GM12878 (cell line): ENCODE measurements at regions not wholly inside any gene's neighbourhood (a gene's known extent, or its start where the extent isn't known, plus 50 kb on each side); places are given as distances from the start of the nearest gene placed in this dataset.

Experiments used
- ATAC-seq: fragments of 200-7000 bp; cut with Tn5 transposase; 3 replicates; pipeline ENCODE4 v1.9.1; 2020; ENCODE audit warnings: mild to moderate bottlenecking, moderate library complexity
- BruUV-seq: library from RNA; stranded (reverse); fragments of 400-500 nt; replicated peaks from 2 replicates; lab custom pipeline; 2021; lab: Mats Ljungman, UMichigan
- CTCF ChIA-PET: fragments of 300-600 bp; sonication (Branson Sonifier 250); formaldehyde crosslinking; extraction: SDS; loops from one replicate; lab custom pipeline; 2021; ENCODE audit warnings: inconsistent platforms; lab: Yijun Ruan, JAX
- POLR2A ChIA-PET: fragments of 350-600 bp; formaldehyde crosslinking; extraction: SDS; loops from one replicate; lab custom pipeline; 2021; ENCODE audit warnings: inconsistent platforms; lab: Charles Lee
- RAD21 ChIA-PET: fragments of 300-600 bp; sonication (Branson Sonifier 250); formaldehyde crosslinking; loops from one replicate; lab custom pipeline; 2023; ENCODE audit warnings: antibody characterized with exemption; ENCODE audit not compliant: unreplicated experiment; lab: Charles Lee
- SMC1A ChIA-PET: fragments of 300-600 bp; sonication (Branson Sonifier 250); formaldehyde crosslinking; loops from one replicate; lab custom pipeline; 2023; ENCODE audit not compliant: unreplicated experiment, uncharacterized antibody; lab: Charles Lee
- DNase-seq: peaks from one replicate; pipeline ENCODE4 v3.0.0-alpha.2; 2011; ENCODE audit warnings: low read depth, low spot score
- FAIRE-seq: peaks from 3 replicates; lab custom pipeline; 2011; peaks lifted over from hg19 to GRCh38; lab: Jason Lieb, UNC
- H2AFZ ChIP-seq: 2 replicates; pipeline ENCODE4 v1.6.0; 2011; ENCODE audit warnings: low read depth, low read length, control low read depth; ENCODE audit not compliant: control insufficient read depth
- H3K27ac ChIP-seq: 2 replicates; pipeline ENCODE4 v1.5.1; 2011; ENCODE audit warnings: control low read depth; ENCODE audit not compliant: control insufficient read depth, insufficient read depth
- H3K27me3 ChIP-seq, 2 experiments: replicated peaks in 1 of 2; 2 replicates each; pipeline versions ENCODE4 v1.6.0 to v1.6.1; 2011; ENCODE audit warnings: low read length in 1 of 2; ENCODE audit not compliant: control insufficient read depth in 2 of 2, insufficient read depth in 2 of 2
- H3K36me3 ChIP-seq, 2 experiments: 2 replicates each; pipeline ENCODE4 v1.5.1; 2011; ENCODE audit warnings: low read length in 1 of 2; ENCODE audit not compliant: control insufficient read depth in 2 of 2, insufficient read depth in 2 of 2
- H3K4me1 ChIP-seq: 2 replicates; pipeline ENCODE4 v1.6.1; 2011; ENCODE audit warnings: mild to moderate bottlenecking, low read length, moderate library complexity, mixed read lengths; ENCODE audit not compliant: control insufficient read depth, insufficient read depth
- H3K4me2 ChIP-seq: 2 replicates; pipeline ENCODE4 v1.6.0; 2011; ENCODE audit warnings: control low read depth; ENCODE audit not compliant: control insufficient read depth, insufficient read depth
- H3K4me3 ChIP-seq: fragments of 200-600 bp; sonication (generic); 2 replicates; pipeline ENCODE4 v1.5.1; 2016
- H3K79me2 ChIP-seq: 2 replicates; pipeline ENCODE4 v1.6.0; 2011; ENCODE audit warnings: low read length; ENCODE audit not compliant: control insufficient read depth, insufficient read depth
- H3K9ac ChIP-seq: 2 replicates; pipeline ENCODE4 v1.8.0; 2011; ENCODE audit warnings: low read length, control low read depth, mixed read lengths; ENCODE audit not compliant: control insufficient read depth, insufficient read depth
- H3K9me3 ChIP-seq: replicated peaks from 3 replicates; pipeline ENCODE4 v1.5.1; 2011; ENCODE audit warnings: mild to moderate bottlenecking, low read length; ENCODE audit not compliant: control insufficient read depth, insufficient read depth
- H4K20me1 ChIP-seq: 2 replicates; pipeline ENCODE4 v1.6.0; 2011; ENCODE audit not compliant: control insufficient read depth, insufficient read depth
- DPF2 ChIP-seq: fragments of 450-650 bp; IDR thresholded peaks from 2 replicates; pipeline ENCODE4 v1.6.1; 2017; ENCODE audit warnings: mild to moderate bottlenecking
- ELK1 ChIP-seq: IDR thresholded peaks from 2 replicates; pipeline ENCODE4 v1.6.1; 2012; ENCODE audit warnings: low read depth, low read length, improper control_type of control experiment
- HDGF ChIP-seq: fragments of 450-650 bp; IDR thresholded peaks from 2 replicates; pipeline ENCODE4 v1.6.1; 2016; ENCODE audit warnings: antibody characterized with exemption
- HSF1 ChIP-seq: fragments of 150-350 bp; IDR thresholded peaks from 2 replicates; pipeline ENCODE4 v1.6.1; 2014; ENCODE audit warnings: mild to moderate bottlenecking, low read depth, low read length
- JUND ChIP-seq: IDR thresholded peaks from 2 replicates; pipeline ENCODE4 v1.6.1; 2012; ENCODE audit warnings: low read depth, mild to moderate bottlenecking, low read length, improper control_type of control experiment, moderate library complexity
- LARP7 ChIP-seq: fragments of 450-650 bp; IDR thresholded peaks from 2 replicates; pipeline ENCODE4 v1.6.1; 2017; ENCODE audit warnings: mild to moderate bottlenecking
- MTA3 ChIP-seq: IDR thresholded peaks from 2 replicates; pipeline ENCODE4 v1.6.1; 2012; ENCODE audit warnings: low read length, inconsistent platforms, borderline replicate concordance
- NR2C2 ChIP-seq: IDR thresholded peaks from 2 replicates; pipeline ENCODE4 v1.6.1; 2011; ENCODE audit warnings: borderline replicate concordance, low read depth; ENCODE audit not compliant: control insufficient read depth, insufficient read length
- POLR2AphosphoS5 ChIP-seq: IDR thresholded peaks from 2 replicates; pipeline ENCODE4 v1.6.1; 2011; ENCODE audit warnings: mild to moderate bottlenecking, low read length, inconsistent platforms
- USF2 ChIP-seq: IDR thresholded peaks from 2 replicates; pipeline ENCODE4 v1.6.1; 2011; ENCODE audit warnings: low read depth, low read length, improper control_type of control experiment, borderline replicate concordance
- ZBED1 ChIP-seq: IDR thresholded peaks from 2 replicates; pipeline ENCODE4 v1.6.1; 2016; ENCODE audit warnings: borderline replicate concordance
- ZNF274 ChIP-seq: IDR thresholded peaks from one replicate; pipeline ENCODE4 v1.8.0; 2011; ENCODE audit not compliant: insufficient read length, insufficient read depth
- ZNF622 ChIP-seq: fragments of 450-650 bp; IDR thresholded peaks from 2 replicates; pipeline ENCODE4 v1.6.1; 2017; ENCODE audit warnings: mild to moderate bottlenecking, inconsistent platforms
- ZZZ3 ChIP-seq: IDR thresholded peaks from 2 replicates; pipeline ENCODE4 v1.6.1; 2011; ENCODE audit warnings: low read depth; ENCODE audit not compliant: control insufficient read depth, insufficient read length
- WGBS: methylation state at CpG from one replicate; pipeline ENCODE4 v1.1.6; 2016; ENCODE audit warnings: low lambda C conversion rate; ENCODE audit not compliant: insufficient replicate concordance, insufficient coverage; ENCODE audit errors: missing lambda C conversion rate; 5-methylcytosine and 5-hydroxymethylcytosine counted together
- in situ Hi-C: fragments of 300-500 bp; cut with MboI; formaldehyde crosslinking; loops from 9 replicates; pipeline ENCODE4 v1.14.3; 2018; ENCODE audit warnings: mixed read lengths
- intact Hi-C: fragments of 100-400 bp; cut with micrococcal nuclease; formaldehyde crosslinking; loops from one replicate; pipeline ENCODE4 v1.14.2; 2022; ENCODE audit not compliant: unreplicated experiment

- WGBS: 0% methylated on average over 1 of the region's 1 CpG
- intact Hi-C loops: loop anchor here (10.0 kb wide), 1 partner anchor 569 kb away; the partner anchor contains the start of gene PTS
- Histone ChIP-seq H3K4me3 (no peak overlapping the region), H3K36me3 (no peaks in the 10 kb centered on the region), H3K9ac (no peak overlapping the region), H3K79me2 (no peaks in the 10 kb centered on the region), H3K27ac (no peak overlapping the region), H3K27me3 (no peaks in the 10 kb centered on the region; a peak in 1 of 4 replicates), H4K20me1 (no peaks in the 10 kb centered on the region), H3K4me1 (0 out of 2 replicates have a peak, but pooled peaks cover 3% of the 10 kb centered on the region), H3K4me2 (no peak overlapping the region), H2AFZ (no peak overlapping the region), H3K9me3 (no peaks in the 10 kb centered on the region)
- ChIA-PET RAD21 (interaction anchor here (1.1 kb wide), 1 partner anchor 205 kb away, joined by 7 read pairs; no protein-coding TSS in a partner anchor), SMC1A (interaction anchor here (0.9 to 3.8 kb wide), 2 partner anchors 201 to 205 kb away, joined by 3 to 22 read pairs; no protein-coding TSS in a partner anchor), POLR2A (no interaction called here), CTCF (interaction anchor here (1.9 to 4.9 kb wide), 2 partner anchors 205 to 208 kb away, joined by 6 to 46 read pairs; no protein-coding TSS in a partner anchor)
- BruUV-seq: no TSS peak
- in situ Hi-C loops: loop anchor here (5.0 kb wide), 1 partner anchor 206 kb away; no protein-coding TSS in a partner anchor
- TF ChIP-seq MTA3 (no peak), HDGF (no peak), ZNF622 (no peak)
- no peak for ATAC-seq
- FAIRE-seq: no peak
- DNase-seq: no peak
Observed at GRCh38 chr11:112793416-112793815, 167.8 kb upstream of the NCAM1 start.

- Histone ChIP-seq H2AFZ (no peak overlapping the region), H3K4me2 (no peak overlapping the region), H3K27ac (no peak overlapping the region), H3K27me3 (no peaks in the 10 kb centered on the region; a peak in 2 of 4 replicates), H4K20me1 (no peaks in the 10 kb centered on the region), H3K4me3 (no peak overlapping the region), H3K9ac (no peak overlapping the region), H3K36me3 (no peaks in the 10 kb centered on the region), H3K79me2 (no peaks in the 10 kb centered on the region), H3K9me3 (no peaks in the 10 kb centered on the region), H3K4me1 (0 out of 2 replicates have a peak, but pooled peaks cover 3% of the 10 kb centered on the region)
- in situ Hi-C loops (loop anchor here (5.0 kb wide), 1 partner anchor 207 kb away; no protein-coding TSS in a partner anchor), intact Hi-C loops (loop anchor here (2.0 to 10.0 kb wide), 2 partner anchors 504 to 570 kb away; partner anchors contain the start of gene PTS)
- ATAC-seq (no peak), FAIRE-seq (no peak), DNase-seq (no peak)
- BruUV-seq: no TSS peak
- ChIA-PET RAD21 (interaction anchor here (0.7 to 3.0 kb wide), 5 partner anchors 12 to 210 kb away, joined by 3 to 53 read pairs (median 4); no protein-coding TSS in a partner anchor), CTCF (interaction anchor here (0.8 to 4.8 kb wide), 18 partner anchors 10 to 512 kb away, joined by 3 to 116 read pairs (median 4); no protein-coding TSS in a partner anchor), SMC1A (interaction anchor here (0.6 to 3.6 kb wide), 7 partner anchors 14 to 209 kb away, joined by 3 to 77 read pairs (median 4); no protein-coding TSS in a partner anchor), POLR2A (no interaction called here)
- TF ChIP-seq NR2C2 (no peak), HSF1 (no peak), ZZZ3 (no peak), ZBED1 (no peak), JUND (no peak), LARP7 (no peak), DPF2 (no peak), USF2 (no peak), ELK1 (no peak), ZNF274 (no peak), POLR2AphosphoS5 (no peak)
- 40% methylated on average over 2 of the region's 2 CpGs for WGBS
Observed at GRCh38 chr11:112794331-112794846, 166.8 kb upstream of the NCAM1 start.
